Lower lobe of right lung (tissue), 2 donors: ENCODE measurements at regions not wholly inside any gene's neighbourhood (a gene's known extent, or its start where the extent isn't known, plus 50 kb on each side); places are given as distances from the start of the nearest gene placed in this dataset.
"Not testable (repeated sequence)": the region's sequence is repeated elsewhere in the genome, so short reads cannot be mapped to it uniquely, and the experiment has no call there.

Experiments
- ATAC-seq, 2 donors: fragments of 200-7000 bp; cut with Tn5 transposase; one replicate each; pipeline ENCODE4 v1.9.1; 2020 to 2022; ENCODE audit warnings: mild to moderate bottlenecking in 2 of 2, moderate library complexity in 2 of 2
- DNase-seq: peaks from one replicate; pipeline ENCODE4 v3.0.0-alpha.2; 2020
- H3K27ac ChIP-seq: fragments of 200-600 bp; one replicate; pipeline ENCODE4 v1.8.0; 2022
- H3K27me3 ChIP-seq: fragments of 200-600 bp; one replicate; pipeline ENCODE4 v1.8.0; 2022; ENCODE audit warnings: low read depth
- H3K36me3 ChIP-seq: fragments of 200-600 bp; one replicate; pipeline ENCODE4 v1.8.0; 2022; ENCODE audit warnings: mild to moderate bottlenecking
- H3K4me1 ChIP-seq: fragments of 200-600 bp; one replicate; pipeline ENCODE4 v1.8.0; 2022
- H3K4me3 ChIP-seq: fragments of 200-600 bp; one replicate; pipeline ENCODE4 v1.8.0; 2022; ENCODE audit warnings: mild to moderate bottlenecking
- H3K9me3 ChIP-seq: fragments of 200-600 bp; one replicate; pipeline ENCODE4 v1.8.0; 2022
- intact Hi-C: fragments of 100-400 bp; cut with DNase I; formaldehyde crosslinking; loops from one replicate; pipeline ENCODE4 v1.11.0; 2022
- TF ChIP-seq, protein P1 (sequence below): fragments of 200-600 bp; IDR thresholded peaks from one replicate; pipeline ENCODE4 v1.8.0; 2022; ENCODE audit warnings: antibody characterized with exemption, mild to moderate bottlenecking
- donor health status: DM: no; HTN: yes; CAD: no; lungs with severe emphysema.

DNA sequence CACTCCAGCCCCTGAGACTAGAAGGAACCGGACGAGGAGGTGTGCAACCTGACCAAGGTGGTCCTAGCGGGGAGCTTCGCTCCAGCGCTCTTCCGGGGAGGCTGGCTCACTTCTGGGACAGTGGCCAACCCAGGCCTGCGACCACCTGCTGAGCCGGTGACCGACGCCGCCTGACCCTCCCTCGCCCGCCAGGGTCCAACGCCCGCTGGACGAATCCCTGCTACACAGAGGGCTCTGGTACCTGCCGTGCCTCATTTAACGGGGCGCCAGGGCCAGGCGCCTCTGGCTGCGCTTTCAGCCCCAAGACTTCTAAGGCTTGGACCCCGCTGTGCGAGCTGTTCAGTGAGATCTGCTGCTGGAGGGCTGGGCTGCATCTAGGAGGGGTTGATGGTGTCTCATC, 99.5 kb upstream of the KCNJ18 start:
- Histone ChIP-seq H3K27me3 (no peaks in the 10 kb centered on the region), H3K9me3 (no peaks in the 10 kb centered on the region), H3K36me3 (no peaks in the 10 kb centered on the region), H3K4me1 (no peaks in the 10 kb centered on the region), H3K4me3 (no peak overlapping the region), H3K27ac (no peak overlapping the region)
- no peak for ATAC-seq
- intact Hi-C loops = no loop called here
- TF ChIP-seq, protein P1, sequence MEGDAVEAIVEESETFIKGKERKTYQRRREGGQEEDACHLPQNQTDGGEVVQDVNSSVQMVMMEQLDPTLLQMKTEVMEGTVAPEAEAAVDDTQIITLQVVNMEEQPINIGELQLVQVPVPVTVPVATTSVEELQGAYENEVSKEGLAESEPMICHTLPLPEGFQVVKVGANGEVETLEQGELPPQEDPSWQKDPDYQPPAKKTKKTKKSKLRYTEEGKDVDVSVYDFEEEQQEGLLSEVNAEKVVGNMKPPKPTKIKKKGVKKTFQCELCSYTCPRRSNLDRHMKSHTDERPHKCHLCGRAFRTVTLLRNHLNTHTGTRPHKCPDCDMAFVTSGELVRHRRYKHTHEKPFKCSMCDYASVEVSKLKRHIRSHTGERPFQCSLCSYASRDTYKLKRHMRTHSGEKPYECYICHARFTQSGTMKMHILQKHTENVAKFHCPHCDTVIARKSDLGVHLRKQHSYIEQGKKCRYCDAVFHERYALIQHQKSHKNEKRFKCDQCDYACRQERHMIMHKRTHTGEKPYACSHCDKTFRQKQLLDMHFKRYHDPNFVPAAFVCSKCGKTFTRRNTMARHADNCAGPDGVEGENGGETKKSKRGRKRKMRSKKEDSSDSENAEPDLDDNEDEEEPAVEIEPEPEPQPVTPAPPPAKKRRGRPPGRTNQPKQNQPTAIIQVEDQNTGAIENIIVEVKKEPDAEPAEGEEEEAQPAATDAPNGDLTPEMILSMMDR = no peak
- DNase-seq = no peak

DNA sequence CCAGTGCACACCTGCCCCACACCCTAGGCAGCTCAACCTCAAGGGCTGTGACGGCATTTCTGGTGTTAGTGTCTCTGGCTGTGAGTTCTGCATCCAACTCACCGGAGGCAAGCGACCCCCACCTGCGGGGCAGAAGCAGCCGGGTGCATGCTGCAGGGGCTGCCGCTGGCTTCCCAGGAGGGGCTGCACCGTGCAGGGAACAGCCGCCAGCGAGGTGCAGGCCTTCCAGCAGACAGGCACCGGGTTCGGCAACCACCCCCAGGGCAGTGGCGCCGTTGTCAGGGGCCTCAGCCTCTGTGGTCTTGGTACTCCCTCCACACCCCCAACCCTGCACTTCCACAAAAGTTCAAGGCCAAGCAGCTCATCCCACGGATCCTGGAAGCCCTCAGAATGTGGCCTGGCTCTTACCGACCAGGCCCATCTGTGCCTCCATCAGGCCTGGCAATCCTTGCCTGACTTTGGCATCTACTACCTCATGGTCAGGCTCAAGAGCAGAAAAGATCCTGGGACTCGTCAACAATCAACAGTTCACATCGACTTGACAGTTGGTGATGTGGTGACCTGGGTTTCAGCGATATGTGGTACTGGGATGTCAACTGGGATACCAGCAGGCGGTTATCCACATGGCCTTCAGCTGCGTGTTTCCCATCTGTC, 98.7 kb upstream of the KCNJ18 start:
- DNase-seq, H3K4me1 ChIP-seq, H3K9me3 ChIP-seq, ATAC-seq, H3K27me3 ChIP-seq, H3K4me3 ChIP-seq, intact Hi-C loops, H3K27ac ChIP-seq, H3K36me3 ChIP-seq: not testable (repeated sequence)

DNA sequence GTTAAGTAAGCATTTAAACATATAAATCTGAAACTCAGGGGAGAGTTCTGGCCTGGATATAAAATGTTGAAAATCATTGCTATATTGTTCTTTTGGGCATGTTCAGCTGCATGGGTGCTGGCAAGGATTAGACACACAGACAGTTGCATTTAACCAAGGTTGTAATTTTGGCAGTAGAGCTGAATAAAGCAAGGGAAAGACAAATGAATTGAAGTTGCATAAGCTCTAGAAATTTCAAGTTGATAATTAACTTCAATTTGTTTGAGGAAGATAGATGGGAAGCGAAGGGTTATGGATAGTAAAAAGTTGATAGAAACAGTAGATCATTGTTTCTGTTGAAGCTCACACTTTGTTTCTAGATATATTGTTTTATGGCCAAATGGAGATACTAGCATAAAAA, 97.2 kb upstream of the KCNJ18 start:
- TF ChIP-seq, protein P1 = no peak
- intact Hi-C loops = no loop called here
- DNase-seq (no peak), ATAC-seq (no peak)
- Histone ChIP-seq H3K36me3 (no peaks in the 10 kb centered on the region), H3K27me3 (no peaks in the 10 kb centered on the region), H3K27ac (no peak overlapping the region), H3K9me3 (no peaks in the 10 kb centered on the region), H3K4me1 (no peaks in the 10 kb centered on the region), H3K4me3 (no peak overlapping the region)

DNA sequence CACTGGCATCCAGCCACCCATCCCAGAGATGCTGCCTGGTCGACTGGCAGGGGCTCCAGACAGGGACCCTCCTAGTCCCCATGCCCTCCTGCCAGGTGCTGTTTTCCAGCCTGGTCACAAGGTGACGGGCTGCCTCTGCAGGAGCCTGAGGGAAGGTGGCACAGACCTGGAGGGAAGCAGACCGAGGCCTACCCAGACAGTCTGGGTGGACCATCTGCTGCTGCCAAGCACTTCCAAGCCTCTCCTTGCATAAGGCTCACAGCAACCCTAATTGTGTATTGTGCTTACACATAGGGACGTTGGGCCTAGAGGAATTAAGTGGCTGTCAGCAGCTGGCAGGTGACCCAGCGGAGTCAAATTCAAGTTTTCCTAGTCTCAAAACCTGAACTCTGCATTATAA, 90.1 kb upstream of the KCNJ18 start:
- H3K9me3 ChIP-seq = no peaks in the 10 kb centered on the region
- ATAC-seq (no peak), DNase-seq (no peak)
- no peaks in the 10 kb centered on the region for H3K4me1 ChIP-seq
- no peaks in the 10 kb centered on the region for H3K27me3 ChIP-seq
- TF ChIP-seq, protein P1 = no peak
- no peak overlapping the region for H3K27ac ChIP-seq
- no peaks in the 10 kb centered on the region for H3K36me3 ChIP-seq
- intact Hi-C loops = no loop called here
- H3K4me3 ChIP-seq = no peak overlapping the region

DNA sequence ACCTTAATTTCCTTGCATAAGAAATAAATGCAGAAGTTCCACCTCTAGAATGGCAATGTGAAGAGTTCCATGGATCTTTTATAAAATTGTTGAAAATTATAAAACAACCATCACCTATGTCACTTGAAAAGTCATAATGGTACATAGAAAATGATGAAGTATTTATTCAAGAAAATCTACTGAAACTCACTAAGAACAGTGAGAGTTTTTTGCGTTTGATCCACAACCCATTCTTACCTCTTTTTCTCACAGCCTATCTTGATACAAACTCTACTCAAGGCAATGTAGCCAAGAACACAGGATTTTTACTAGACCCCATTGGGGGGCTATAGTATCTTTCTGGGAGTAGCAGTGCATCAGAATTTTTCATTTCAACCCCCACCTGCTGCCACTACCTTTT, 89.0 kb upstream of the KCNJ18 start:
- H3K4me3 ChIP-seq, DNase-seq, H3K27ac ChIP-seq, ATAC-seq, H3K4me1 ChIP-seq, H3K27me3 ChIP-seq, H3K9me3 ChIP-seq, intact Hi-C loops, H3K36me3 ChIP-seq: not testable (repeated sequence)

DNA sequence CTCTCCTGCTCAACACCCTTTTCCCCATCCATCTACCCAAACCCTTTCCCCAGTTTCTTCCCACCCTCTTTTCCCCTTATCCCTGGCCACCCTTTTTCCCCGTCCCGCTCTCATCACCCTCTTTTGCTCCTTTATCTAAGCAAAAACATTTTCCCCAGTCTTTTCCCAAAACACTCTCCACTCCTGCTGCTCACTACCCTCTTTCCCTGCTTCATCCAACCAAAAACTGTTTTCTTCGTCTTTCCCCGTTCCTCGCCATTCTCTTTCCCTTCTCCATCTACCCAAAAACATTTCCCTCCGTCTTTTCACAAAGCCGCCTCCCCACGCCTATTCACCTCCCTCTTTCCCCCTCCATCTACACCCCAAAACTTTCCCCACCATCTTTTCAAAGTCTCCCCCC, 80.9 kb upstream of the KCNJ18 start:
- intact Hi-C loops, H3K27me3 ChIP-seq, H3K4me1 ChIP-seq: not testable (repeated sequence)

DNA sequence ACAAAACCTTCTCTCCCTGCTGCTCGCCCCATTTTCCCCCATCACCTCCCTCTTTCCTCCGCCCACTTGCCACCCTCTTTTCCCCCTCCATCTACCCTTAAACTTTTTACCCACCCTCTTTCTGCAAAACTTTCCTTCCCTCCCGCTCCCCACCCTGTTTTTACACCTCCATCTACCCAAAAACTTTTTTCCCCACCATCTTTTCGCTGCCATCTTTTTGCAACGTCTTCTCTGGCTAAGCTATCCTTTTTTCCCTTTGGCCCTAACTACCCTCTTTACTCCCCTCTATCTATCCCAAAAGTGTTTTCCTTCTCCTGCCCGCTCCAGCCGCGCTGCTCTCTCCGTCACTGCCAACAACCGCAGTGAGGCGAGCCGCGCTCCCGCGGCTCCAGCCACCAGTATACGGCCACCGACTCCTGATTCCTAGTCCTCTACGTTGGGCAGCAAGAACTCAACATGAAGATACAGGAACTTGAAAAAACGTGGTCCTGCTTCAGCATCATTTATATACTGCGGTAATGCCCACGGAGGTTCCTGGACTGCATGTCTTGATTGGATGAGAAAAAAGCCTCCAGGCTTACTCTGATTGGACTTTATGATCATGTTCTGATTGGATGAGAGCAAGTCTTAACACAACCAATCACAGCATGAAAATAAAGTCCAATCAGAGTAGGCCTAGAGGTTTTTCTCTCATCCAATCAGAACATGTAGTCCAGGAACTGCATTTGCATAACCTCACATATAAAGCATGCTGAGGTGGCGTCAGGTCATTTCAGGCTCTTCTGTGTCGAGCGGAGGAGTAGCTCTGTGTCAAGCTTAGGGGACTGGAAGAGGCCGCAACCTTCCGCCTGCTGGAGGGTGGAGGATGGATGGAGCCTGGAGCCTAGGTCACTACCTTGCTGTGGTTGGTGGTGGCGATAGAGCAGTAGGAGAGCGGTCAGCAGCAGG, 79.9 kb upstream of the KCNJ18 start:
- H3K27ac ChIP-seq, intact Hi-C loops, H3K36me3 ChIP-seq, ATAC-seq, H3K9me3 ChIP-seq, H3K27me3 ChIP-seq, H3K4me3 ChIP-seq, DNase-seq, H3K4me1 ChIP-seq: not testable (repeated sequence)

More for the DNA sequence above, 80.9 kb upstream of the KCNJ18 start:
- not testable (repeated sequence) for H3K36me3 ChIP-seq, DNase-seq, H3K9me3 ChIP-seq, H3K4me3 ChIP-seq, ATAC-seq, H3K27ac ChIP-seq
